C1 segment of cervical spinal cord (tissue), 14 donors: ENCODE measurements at regions not wholly inside any gene's neighbourhood (a gene's known extent, or its start where the extent isn't known, plus 50 kb on each side); places are given as distances from the start of the nearest gene placed in this dataset.
"Not testable (repeated sequence)": the region's sequence is repeated elsewhere in the genome, so short reads cannot be mapped to it uniquely, and the experiment has no call there.

Experiments
- DNase-seq, 14 donors: peaks; one replicate each; lab custom pipeline; 2025; lab: John Stamatoyannopoulos, UW

DNA sequence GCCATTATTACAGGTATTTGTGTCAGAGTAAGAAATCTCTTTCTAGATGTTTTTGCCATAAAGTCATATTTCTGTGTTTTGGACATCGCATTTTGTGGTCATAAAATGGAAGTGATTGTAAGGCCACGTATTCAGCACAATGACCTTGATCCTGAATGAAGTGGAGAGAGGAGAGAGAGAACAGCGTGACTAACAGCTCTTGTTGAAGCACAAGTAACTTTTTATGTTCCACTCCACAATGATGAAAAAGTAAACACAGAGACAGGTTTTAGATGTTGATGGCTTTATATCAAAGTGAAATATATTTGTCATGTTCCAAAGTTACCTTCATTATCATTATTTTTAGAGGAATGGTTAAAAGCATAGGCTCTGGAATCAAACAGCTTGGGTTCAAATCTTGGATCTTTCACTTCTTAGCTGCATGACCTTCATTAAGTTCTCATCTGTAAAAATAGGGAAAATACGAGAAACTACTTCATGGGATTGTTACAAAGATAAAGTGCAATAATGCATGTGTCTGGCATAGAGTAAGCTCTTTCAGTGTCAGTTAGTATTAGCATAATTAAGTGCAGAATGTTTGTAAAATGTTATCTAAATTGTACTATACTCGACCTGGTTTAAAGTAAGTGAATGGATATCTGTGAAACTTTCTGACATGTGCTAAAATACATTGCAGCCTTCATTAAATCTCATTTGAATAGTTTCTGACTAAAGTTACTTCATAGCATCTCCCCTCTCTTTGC is 341.5 kb upstream of the DNAJC19 start:
- DNase-seq = no peak

- no peak for DNase-seq
Measured at GRCh38 chr3:181330257-181330656, 340.7 kb upstream of the DNAJC19 start.

GRCh38 chr3:181329024-181329423 is 339.5 kb upstream of the DNAJC19 start:
- DNase-seq = no peak

DNA sequence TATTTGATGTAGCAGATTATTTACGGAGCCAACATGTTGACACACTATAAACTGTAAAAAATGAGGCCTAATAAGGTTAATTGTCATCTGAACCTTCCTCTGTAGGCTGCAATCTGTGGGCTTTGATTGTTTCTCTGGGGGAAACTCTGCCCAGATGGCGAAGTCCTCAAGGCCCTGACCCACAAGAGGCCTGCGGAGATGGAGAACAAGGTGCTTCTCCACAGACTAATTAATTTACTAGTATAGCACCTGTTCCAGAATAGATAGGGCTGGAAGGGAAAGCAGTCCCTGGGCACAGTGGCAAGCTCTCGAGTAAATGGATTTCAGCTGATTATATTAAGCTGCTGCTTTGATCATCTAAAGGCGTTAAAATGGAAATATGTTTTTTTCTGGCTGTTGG is 338.8 kb upstream of the DNAJC19 start:
- peak in 1 of 14 donors; percentile 15 for DNase-seq

DNA sequence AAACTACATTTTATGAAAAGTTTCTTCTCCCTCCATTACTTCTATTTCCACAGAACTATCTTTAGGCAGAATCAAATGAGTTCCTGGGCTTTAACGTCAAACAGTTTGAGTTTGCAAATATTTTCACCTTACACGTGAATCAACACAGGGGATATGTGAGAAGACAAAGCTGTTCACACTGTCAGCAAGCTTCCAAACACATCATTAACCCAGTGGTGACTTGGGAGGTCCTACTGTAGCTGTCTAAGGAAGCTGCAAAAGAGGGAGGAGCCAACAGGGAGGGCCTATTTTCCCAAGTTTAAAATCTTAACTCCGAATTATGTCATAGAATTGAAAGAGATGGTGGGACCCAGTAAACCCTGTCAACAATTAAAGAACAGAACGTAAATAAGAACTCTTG is 337.8 kb upstream of the DNAJC19 start:
- DNase-seq = peak in 1 of 14 donors; percentile 16

GRCh38 chr3:181326637-181327223 is 337.2 kb upstream of the DNAJC19 start:
- peak in 1 of 14 donors; percentile 37 for DNase-seq

- not testable (repeated sequence) for DNase-seq
Measured at GRCh38 chr3:181324516-181324915, 335.0 kb upstream of the DNAJC19 start.

DNA sequence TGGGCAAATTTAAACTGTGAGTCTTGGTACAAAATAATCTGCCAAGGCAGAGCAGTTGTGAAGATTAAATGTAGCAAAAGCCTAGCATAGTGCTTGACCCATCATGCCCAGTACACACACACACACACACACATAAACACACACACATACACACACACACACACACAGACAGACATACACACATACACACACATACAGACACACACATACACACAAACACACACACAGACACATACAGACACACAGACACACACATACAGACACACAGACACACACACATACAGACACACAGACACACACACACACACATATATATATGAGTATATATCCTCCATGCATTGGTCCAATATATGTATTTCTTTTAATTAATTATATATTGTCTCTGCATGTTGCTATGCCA is 328.8 kb upstream of the DNAJC19 start:
- no peak for DNase-seq

- DNase-seq = no peak
Measured at GRCh38 chr3:181317508-181317907, 328.0 kb upstream of the DNAJC19 start.

DNA sequence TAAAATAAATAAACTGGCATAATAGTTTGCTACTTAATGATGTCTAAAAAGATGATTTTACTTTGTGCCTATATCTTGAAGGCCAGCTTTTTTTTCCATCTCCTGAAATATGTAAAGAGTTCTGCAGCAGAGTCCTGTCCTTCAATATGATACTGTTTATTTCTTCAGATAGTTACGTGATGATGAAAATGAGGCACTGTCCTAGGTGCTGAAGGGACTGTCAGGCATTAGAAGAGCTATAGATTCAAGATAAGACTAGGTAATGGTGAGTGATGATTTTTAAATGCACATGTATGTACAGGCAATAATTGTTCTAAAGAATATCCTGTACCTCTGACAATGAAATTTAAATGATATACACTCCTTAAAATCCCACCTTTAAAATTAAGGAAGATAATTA is 326.9 kb upstream of the DNAJC19 start:
- no peak for DNase-seq

- no peak for DNase-seq
Measured at GRCh38 chr3:181313335-181313734, 323.8 kb upstream of the DNAJC19 start.

DNA sequence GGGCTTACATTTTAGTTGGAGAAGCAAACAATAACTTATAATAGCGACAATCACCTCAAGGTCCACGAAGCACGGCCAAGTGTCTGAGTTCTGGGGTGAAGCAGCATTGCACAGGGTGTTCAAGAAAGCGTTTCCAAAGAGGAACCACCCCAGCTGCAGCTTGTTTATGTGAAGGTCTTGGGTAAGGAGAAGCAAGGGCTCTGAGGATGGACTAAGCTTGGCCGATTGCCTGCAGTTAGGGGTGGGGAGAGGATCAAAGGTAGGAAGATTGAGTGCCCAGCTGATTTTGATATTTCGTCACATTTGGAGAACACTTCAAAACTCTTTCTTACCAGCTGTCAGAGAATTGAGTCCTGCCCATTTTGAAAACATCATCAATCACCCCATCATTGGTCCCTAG is 321.6 kb upstream of the DNAJC19 start:
- DNase-seq = no peak

- no peak for DNase-seq
Measured at GRCh38 chr3:181302960-181303359, 313.4 kb upstream of the DNAJC19 start.

DNA sequence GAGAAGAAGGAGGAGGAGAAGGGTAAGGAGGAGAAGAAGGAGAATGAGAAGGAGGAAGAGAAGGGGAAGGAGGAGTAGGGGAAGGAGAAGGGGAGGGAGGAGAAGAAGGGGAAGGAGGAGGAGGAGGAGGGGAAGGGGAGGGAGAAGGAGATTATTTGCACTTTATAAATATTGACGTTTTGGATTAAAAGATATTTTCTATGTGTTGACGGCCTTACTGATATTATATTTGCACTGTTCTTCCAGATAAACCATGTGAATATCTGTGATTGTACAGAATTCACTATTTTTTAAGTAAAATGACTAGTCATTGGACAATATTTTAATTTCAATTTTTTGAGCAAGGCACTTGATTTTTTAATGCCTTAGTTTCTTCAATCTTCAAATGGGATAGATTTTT is 310.5 kb upstream of the DNAJC19 start:
- DNase-seq = no peak

DNA sequence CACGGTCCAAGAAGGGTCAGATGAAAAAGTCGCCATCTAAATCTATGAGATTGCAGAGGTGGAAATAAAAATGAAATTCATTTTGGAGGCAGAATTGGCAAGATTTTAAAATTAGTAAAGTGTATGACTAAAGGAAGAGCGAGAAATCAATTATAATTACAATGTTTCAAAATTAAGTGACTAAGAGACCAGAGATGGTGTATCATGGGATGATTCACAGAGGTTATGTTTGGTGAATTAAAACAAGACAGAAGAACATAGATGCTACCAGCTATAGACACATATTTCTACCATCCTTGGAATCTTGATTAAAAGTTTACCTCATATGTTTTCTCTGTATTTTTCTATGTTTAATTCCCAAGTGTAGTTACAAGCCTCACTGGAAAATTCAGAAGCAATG is 308.9 kb upstream of the DNAJC19 start:
- no peak for DNase-seq

- DNase-seq = no peak
Measured at GRCh38 chr3:181292984-181293383, 303.4 kb upstream of the DNAJC19 start.

GRCh38 chr3:181290941-181291340 is 301.4 kb upstream of the DNAJC19 start:
- no peak for DNase-seq

- no peak for DNase-seq
Measured at GRCh38 chr3:181289306-181289705, 299.8 kb upstream of the DNAJC19 start.

DNA sequence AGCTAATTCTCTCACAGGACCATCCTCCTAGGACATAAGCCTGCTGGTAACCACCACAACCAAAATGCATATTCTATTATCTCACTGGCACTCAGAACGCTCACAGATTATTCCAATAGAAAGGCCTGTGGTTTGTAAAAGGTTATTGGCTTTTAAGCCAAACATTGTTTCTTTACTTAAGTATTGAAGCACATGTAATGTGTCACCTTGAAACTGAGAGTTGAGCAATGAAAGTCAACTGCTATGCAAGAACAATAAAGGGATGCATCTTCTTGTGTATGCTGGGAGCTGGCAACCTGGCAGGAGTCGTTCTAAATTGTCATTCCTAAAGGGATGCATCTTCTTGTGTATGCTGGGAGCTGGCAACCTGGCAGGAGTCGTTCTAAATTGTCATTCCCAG is 298.6 kb upstream of the DNAJC19 start:
- no peak for DNase-seq

DNA sequence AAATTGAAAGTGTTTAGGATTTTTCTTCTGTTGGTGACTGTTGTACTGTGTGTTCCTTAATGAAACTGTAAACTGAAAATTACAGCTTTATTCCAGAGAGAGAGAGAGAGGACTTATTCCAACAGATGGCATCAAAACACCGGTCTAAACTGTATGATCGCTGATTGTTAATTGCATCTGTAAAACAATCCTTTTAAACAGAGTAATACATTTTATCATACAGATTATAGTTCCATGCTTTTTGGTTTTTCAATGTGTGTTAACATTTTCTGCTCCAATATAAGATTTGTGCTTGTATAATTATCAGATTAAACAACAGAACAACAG is 289.7 kb upstream of the DNAJC19 start:
- DNase-seq = no peak

DNA sequence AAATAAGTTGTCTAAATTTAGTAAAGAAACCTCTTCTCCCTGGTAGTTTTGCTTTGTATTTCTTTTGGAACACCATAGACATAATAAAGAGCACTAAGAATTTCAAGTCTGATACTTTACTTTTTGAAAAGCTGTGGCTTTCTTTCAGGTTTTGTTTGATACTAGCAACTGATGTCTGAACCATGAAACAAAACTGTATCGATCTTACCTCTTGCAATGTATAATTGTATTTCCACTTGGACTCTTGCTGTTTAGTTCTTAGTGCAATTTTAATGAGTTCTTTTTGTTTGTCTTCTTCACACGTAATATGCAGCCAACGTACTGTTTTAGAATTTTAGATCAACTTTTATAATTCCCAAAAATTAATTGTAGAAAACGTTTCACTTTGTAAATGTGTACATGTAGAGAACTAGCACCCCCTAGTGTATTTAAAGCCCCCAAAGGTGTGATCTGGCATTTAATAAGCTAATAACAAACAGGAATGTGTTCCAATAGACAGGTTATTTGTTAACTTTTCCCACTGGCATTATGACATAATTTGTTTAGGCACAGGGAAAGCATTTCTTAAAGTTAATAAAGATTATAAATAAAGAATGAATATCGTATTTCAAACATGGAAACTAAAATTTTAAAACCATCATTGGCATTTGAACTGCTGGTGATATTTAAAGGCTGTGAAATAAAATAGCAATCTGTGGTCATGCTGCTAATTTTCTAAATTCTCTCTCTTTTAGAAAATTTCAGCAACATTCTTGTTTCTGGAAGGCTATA is 289.1 kb upstream of the DNAJC19 start:
- DNase-seq = no peak

- DNase-seq = no peak
Measured at GRCh38 chr3:181276358-181276896, 286.9 kb upstream of the DNAJC19 start.

DNA sequence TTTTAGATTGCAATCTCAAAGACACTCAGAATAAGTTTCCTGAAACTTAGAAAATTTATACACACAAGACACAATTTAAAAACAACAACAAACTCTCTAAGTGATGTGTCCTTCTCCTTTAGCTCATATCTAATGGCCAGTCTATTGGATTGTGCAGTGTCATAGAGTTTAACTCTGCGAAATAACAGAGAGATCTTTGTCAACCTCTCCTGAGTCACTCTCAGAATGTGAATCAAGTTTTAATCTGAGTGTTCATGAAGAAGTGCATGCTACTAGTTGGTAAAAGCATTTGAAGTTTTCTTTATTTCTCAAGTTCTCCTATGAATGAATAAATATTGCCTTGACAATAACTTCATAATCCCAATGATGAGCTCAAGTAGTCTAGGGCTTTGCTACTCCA is 284.5 kb upstream of the DNAJC19 start:
- no peak for DNase-seq
